ENCODE measurements at regions not wholly inside any gene's neighbourhood (a gene's known extent, or its start where the extent isn't known, plus 50 kb on each side); places are given as distances from the start of the nearest gene placed in this dataset.

GRCh38 chr13:56201834-56202233, 938.9 kb upstream of the PRR20A start:
- DNase-seq (ENCODE audit: low read depth): no peak

GRCh38 chr13:56216221-56216620, 924.5 kb upstream of the PRR20A start:
- no peak for DNase-seq (ENCODE audit: low read depth)

- DNase-seq (ENCODE audit: low read depth): no peak
Observed at GRCh38 chr13:56247692-56248091, 893.0 kb upstream of the PRR20A start.

GRCh38 chr13:56271686-56272085, 869.0 kb upstream of the PRR20A start:
- DNase-seq (ENCODE audit: low read depth): no peak

- no peak for DNase-seq (ENCODE audit: low read depth)
Observed at GRCh38 chr13:56283262-56283828, 857.4 kb upstream of the PRR20A start.

GRCh38 chr13:56299650-56300049, 841.1 kb upstream of the PRR20A start:
- DNase-seq (ENCODE audit: low read depth): no peak

- no peak for DNase-seq (ENCODE audit: low read depth)
Observed at GRCh38 chr13:56314765-56315164, 826.0 kb upstream of the PRR20A start.

GRCh38 chr13:56317841-56318240, 822.9 kb upstream of the PRR20A start:
- no peak for DNase-seq (ENCODE audit: low read depth)

- no peak for DNase-seq (ENCODE audit: low read depth)
Observed at GRCh38 chr13:56332671-56333070, 808.0 kb upstream of the PRR20A start.

GRCh38 chr13:56335775-56336174, 804.9 kb upstream of the PRR20A start:
- DNase-seq (ENCODE audit: low read depth): no peak

- DNase-seq (ENCODE audit: low read depth): no peak
Observed at GRCh38 chr13:56338421-56338820, 802.3 kb upstream of the PRR20A start.

- no peak for DNase-seq (ENCODE audit: low read depth)
Observed at GRCh38 chr13:56347014-56347413, 793.7 kb upstream of the PRR20A start.

GRCh38 chr13:56349866-56350265, 790.9 kb upstream of the PRR20A start:
- DNase-seq (ENCODE audit: low read depth): no peak

- no peak for DNase-seq (ENCODE audit: low read depth)
Observed at GRCh38 chr13:56351041-56351440, 789.7 kb upstream of the PRR20A start.

GRCh38 chr13:56352361-56352760, 788.4 kb upstream of the PRR20A start:
- DNase-seq (ENCODE audit: low read depth): no peak

- DNase-seq (ENCODE audit: low read depth): no peak
Observed at GRCh38 chr13:56352901-56353300, 787.8 kb upstream of the PRR20A start.

GRCh38 chr13:56356690-56357089, 784.0 kb upstream of the PRR20A start:
- DNase-seq (ENCODE audit: low read depth): no peak

GRCh38 chr13:56378566-56378965, 762.2 kb upstream of the PRR20A start:
- no peak for DNase-seq (ENCODE audit: low read depth)

GRCh38 chr13:56393549-56393948, 747.2 kb upstream of the PRR20A start:
- no peak for DNase-seq (ENCODE audit: low read depth)

GRCh38 chr13:56396318-56396717, 744.4 kb upstream of the PRR20A start:
- no peak for DNase-seq (ENCODE audit: low read depth)

GRCh38 chr13:56400774-56401173, 739.9 kb upstream of the PRR20A start:
- no peak for DNase-seq (ENCODE audit: low read depth)

GRCh38 chr13:56412856-56413255, 727.9 kb upstream of the PRR20A start:
- no peak for DNase-seq (ENCODE audit: low read depth)

GRCh38 chr13:56424246-56424645, 716.5 kb upstream of the PRR20A start:
- no peak for DNase-seq (ENCODE audit: low read depth)

- DNase-seq (ENCODE audit: low read depth): no peak
Observed at GRCh38 chr13:56457535-56458190, 683.1 kb upstream of the PRR20A start.
